ENCODE measurements at regions not wholly inside any gene's neighbourhood (a gene's known extent, or its start where the extent isn't known, plus 50 kb on each side); places are given as distances from the start of the nearest gene placed in this dataset.

DNA sequence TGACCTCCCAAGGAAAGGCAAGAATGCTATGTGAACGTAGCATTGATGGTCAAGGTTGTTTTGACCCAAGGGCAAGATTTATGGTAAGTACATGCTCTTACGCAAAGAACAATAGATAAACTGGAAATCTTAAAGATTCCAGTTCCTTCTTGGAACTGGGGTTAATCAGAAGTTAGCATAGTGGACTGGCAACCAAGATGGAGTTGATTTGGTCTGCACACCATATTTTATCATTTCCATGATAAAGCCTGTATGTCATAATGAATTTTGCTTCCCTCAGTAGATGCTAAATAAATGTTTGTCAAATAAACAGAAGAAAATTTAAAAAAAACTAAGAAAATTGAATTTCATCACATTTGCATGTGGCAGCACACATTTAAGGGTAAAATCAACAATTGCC lies 242.4 kb upstream of the MEF2C start:
- CTCF ChIA-PET, result no interaction called here
- POLR2A ChIA-PET (ENCODE audit: low non-redundant PET), result no interaction called here
- TF ChIP-seq, protein P1, sequence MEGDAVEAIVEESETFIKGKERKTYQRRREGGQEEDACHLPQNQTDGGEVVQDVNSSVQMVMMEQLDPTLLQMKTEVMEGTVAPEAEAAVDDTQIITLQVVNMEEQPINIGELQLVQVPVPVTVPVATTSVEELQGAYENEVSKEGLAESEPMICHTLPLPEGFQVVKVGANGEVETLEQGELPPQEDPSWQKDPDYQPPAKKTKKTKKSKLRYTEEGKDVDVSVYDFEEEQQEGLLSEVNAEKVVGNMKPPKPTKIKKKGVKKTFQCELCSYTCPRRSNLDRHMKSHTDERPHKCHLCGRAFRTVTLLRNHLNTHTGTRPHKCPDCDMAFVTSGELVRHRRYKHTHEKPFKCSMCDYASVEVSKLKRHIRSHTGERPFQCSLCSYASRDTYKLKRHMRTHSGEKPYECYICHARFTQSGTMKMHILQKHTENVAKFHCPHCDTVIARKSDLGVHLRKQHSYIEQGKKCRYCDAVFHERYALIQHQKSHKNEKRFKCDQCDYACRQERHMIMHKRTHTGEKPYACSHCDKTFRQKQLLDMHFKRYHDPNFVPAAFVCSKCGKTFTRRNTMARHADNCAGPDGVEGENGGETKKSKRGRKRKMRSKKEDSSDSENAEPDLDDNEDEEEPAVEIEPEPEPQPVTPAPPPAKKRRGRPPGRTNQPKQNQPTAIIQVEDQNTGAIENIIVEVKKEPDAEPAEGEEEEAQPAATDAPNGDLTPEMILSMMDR (conservative IDR thresholded peaks at IDR 0.05; ENCODE audit: low read depth), result no peak
- no peak for DNase-seq (ENCODE audit: low spot score)
- no peak overlapping the region for H3K27ac ChIP-seq

DNA sequence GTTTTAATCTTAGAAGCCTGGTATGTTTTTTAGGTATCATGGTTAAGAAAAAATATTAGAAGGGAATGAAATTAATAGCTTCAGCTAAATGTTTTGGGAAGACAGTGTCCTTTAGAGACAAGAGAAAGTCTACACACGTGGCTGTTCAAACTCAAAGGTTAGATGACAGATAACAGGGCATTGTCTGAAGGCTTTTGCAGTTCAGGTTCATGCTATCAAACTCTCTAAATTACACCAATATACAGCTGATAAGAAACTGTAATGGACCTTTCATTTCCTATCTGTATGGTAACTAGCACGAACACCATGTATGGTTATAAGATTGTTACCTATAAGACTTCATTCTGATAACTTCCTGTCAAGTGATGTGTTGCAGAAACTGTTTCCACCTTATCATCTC lies 240.6 kb upstream of the MEF2C start:
- ChIA-PET CTCF (no interaction called here), POLR2A (ENCODE audit: low non-redundant PET) (no interaction called here)
- TF ChIP-seq, protein P1 (conservative IDR thresholded peaks at IDR 0.05; ENCODE audit: low read depth), result no peak
- no peak for DNase-seq (ENCODE audit: low spot score)
- no peak overlapping the region for H3K27ac ChIP-seq

DNA sequence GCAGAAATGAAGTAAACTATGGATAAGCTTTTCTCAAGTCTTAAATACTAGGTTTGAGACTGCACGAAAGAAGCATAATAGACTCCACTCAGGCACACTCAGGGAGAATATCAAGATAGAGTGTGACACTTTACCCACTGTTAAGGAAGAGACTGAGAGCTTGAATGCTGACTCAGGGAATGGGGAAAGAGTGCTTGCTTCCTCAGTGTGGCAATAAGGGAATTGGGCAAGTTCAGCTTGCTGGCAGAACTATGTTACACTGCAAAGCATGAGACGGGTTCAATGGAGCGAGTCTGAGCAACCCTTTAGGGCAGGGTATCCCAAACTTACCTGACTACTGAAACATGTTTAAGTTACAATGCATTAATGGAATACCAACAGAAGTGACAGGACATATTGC lies 237.7 kb upstream of the MEF2C start:
- no peak for DNase-seq (ENCODE audit: low spot score)
- TF ChIP-seq, protein P1 (conservative IDR thresholded peaks at IDR 0.05; ENCODE audit: low read depth), result no peak
- ChIA-PET CTCF (no interaction called here), POLR2A (ENCODE audit: low non-redundant PET) (no interaction called here)
- no peak overlapping the region for H3K27ac ChIP-seq

DNA sequence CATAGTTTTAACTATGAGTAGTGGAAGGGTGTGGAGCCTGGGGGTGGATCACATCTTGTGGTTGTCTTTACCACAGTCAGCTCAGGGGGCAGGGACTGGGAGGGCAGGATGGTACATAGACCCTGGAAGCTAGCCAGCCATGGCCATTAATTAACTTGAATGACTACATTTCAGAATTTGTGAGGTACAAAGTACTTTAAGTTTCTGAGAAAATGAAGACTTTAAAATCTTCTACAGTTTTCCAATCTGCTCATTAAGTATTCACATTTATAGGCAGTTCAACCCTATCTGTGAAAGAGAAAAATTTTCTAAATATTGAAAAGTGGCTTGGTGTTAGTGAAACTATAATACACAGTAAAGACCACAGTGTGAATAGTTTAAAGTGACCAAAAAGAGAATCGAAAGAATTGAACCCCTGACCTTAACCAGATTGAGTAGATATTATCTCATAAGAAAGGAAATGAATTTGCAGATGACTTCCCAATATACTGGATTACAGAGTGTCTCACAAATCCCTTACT lies 234.2 kb upstream of the MEF2C start:
- no peak overlapping the region for H3K27ac ChIP-seq
- POLR2A ChIA-PET (ENCODE audit: low non-redundant PET), result no interaction called here
- peak; percentile 5 for DNase-seq (ENCODE audit: low spot score)
- TF ChIP-seq, protein P1 (conservative IDR thresholded peaks at IDR 0.05; ENCODE audit: low read depth), result no peak
- CTCF ChIA-PET, result interaction anchor here (0.6 kb wide), 1 partner anchor 353 kb away, joined by 3 read pairs; no protein-coding TSS in a partner anchor

GRCh38 chr5:89110916-89111646 lies 228.1 kb upstream of the MEF2C start:
- no peak overlapping the region for H3K27ac ChIP-seq
- TF ChIP-seq, protein P1 (conservative IDR thresholded peaks at IDR 0.05; ENCODE audit: low read depth), result no peak
- no peak for DNase-seq (ENCODE audit: low spot score)
- POLR2A ChIA-PET (ENCODE audit: low non-redundant PET), result no interaction called here
- CTCF ChIA-PET, result interaction anchor here (1.2 kb wide), 1 partner anchor 13 kb away, joined by 5 read pairs; no protein-coding TSS in a partner anchor

DNA sequence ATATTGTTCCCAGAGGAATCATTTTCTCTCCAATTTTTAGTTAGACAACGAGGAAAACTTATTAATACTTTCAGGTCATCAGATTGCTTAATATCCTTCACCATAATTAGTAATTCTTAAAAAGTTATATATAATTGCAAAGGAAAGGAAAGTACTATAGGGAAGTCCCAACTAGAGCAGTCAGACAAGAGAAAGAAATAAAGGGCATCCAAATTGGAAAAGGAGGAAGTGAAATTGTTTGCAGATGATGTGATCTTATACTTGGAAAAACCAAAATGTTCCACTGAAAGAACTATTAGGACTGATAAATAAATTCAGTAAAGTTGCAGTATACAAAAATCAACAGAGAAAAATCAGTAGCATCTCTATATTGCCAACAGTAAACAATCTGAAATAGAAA lies 223.5 kb upstream of the MEF2C start:
- POLR2A ChIA-PET (ENCODE audit: low non-redundant PET), result no interaction called here
- H3K27ac ChIP-seq, result no peak overlapping the region
- CTCF ChIA-PET, result no interaction called here
- no peak for DNase-seq (ENCODE audit: low spot score)
- TF ChIP-seq, protein P1 (conservative IDR thresholded peaks at IDR 0.05; ENCODE audit: low read depth), result no peak
